Loucy (cell line): ENCODE measurements at regions not wholly inside any gene's neighbourhood (a gene's known extent, or its start where the extent isn't known, plus 50 kb on each side); places are given as distances from the start of the nearest gene placed in this dataset.

Experiments used
- CTCF ChIP-seq: fragments of 200-600 bp; sonication (generic); conservative IDR thresholded peaks from 2 replicates; pipeline ENCODE4 v1.5.1; 2014; ENCODE audit warnings: mild to moderate bottlenecking, antibody characterized with exemption, low read length
- EZH2phosphoT487 ChIP-seq: fragments of 200-600 bp; IDR thresholded peaks from 2 replicates; pipeline ENCODE4 v1.6.1; 2018; ENCODE audit warnings: antibody characterized with exemption, mild to moderate bottlenecking, moderate library complexity, borderline replicate concordance

GRCh38 chr22:27146866-27147633 is 489.7 kb downstream of the MIAT start:
- TF ChIP-seq EZH2phosphoT487 (no peak), CTCF (no peak)
